ENCODE measurements at regions not wholly inside any gene's neighbourhood (a gene's known extent, or its start where the extent isn't known, plus 50 kb on each side); places are given as distances from the start of the nearest gene placed in this dataset.

- DNase-seq = peak; percentile 77
Observed at GRCh38 chr4:54547299-54548097, 110.3 kb upstream of the KIT start.

GRCh38 chr4:54548098-54548620, 109.6 kb upstream of the KIT start:
- DNase-seq = no peak

GRCh38 chr4:54548831-54549460, 108.8 kb upstream of the KIT start:
- DNase-seq = no peak

- no peak for DNase-seq
Observed at GRCh38 chr4:54550395-54551171, 107.2 kb upstream of the KIT start.

- no peak for DNase-seq
Observed at GRCh38 chr4:54553001-54553400, 104.8 kb upstream of the KIT start.

GRCh38 chr4:54554339-54554990, 103.3 kb upstream of the KIT start:
- no peak for DNase-seq

GRCh38 chr4:54556051-54556450, 101.7 kb upstream of the KIT start:
- DNase-seq = peak; percentile 5

- no peak for DNase-seq
Observed at GRCh38 chr4:54556587-54556986, 101.2 kb upstream of the KIT start.

GRCh38 chr4:54558889-54559677, 98.7 kb upstream of the KIT start:
- no peak for DNase-seq

- no peak for DNase-seq
Observed at GRCh38 chr4:54560513-54560912, 97.2 kb upstream of the KIT start.

GRCh38 chr4:54561940-54562339, 95.8 kb upstream of the KIT start:
- DNase-seq = no peak

GRCh38 chr4:54566608-54567007, 91.1 kb upstream of the KIT start:
- peak; percentile 49 for DNase-seq

- no peak for DNase-seq
Observed at GRCh38 chr4:54567327-54567726, 90.4 kb upstream of the KIT start.

GRCh38 chr4:54568184-54568583, 89.6 kb upstream of the KIT start:
- no peak for DNase-seq

GRCh38 chr4:54570822-54571221, 86.9 kb upstream of the KIT start:
- no peak for DNase-seq

- no peak for DNase-seq
Observed at GRCh38 chr4:54571293-54572151, 86.2 kb upstream of the KIT start.

GRCh38 chr4:54572152-54572542, 85.6 kb upstream of the KIT start:
- no peak for DNase-seq

GRCh38 chr4:54574500-54574899, 83.3 kb upstream of the KIT start:
- no peak for DNase-seq

- no peak for DNase-seq
Observed at GRCh38 chr4:54575919-54576318, 81.8 kb upstream of the KIT start.

- peak; percentile 9 for DNase-seq
Observed at GRCh38 chr4:54581807-54582206, 76.0 kb upstream of the KIT start.

GRCh38 chr4:54585321-54586000, 72.3 kb upstream of the KIT start:
- DNase-seq = no peak
